Choroid plexus epithelial cell (primary cell): ENCODE measurements at regions not wholly inside any gene's neighbourhood (a gene's known extent, or its start where the extent isn't known, plus 50 kb on each side); places are given as distances from the start of the nearest gene placed in this dataset.

ENCODE experiments used
- DNase-seq: peaks from one replicate; pipeline ENCODE4 v3.0.0-alpha.2; 2010; ENCODE audit warnings: low read depth
- H3K4me3 ChIP-seq: 2 replicates; pipeline ENCODE4 v1.5.1; 2011; ENCODE audit warnings: low read depth, mild to moderate bottlenecking, control low read depth, low read length, moderate library complexity
- CTCF ChIP-seq: conservative IDR thresholded peaks from 2 replicates; pipeline ENCODE4 v1.5.1; 2011; ENCODE audit warnings: low read depth, mild to moderate bottlenecking, control low read depth, inconsistent platforms, low read length, moderate library complexity

GRCh38 chr3:139173372-139174108 is 128.8 kb upstream of the PRR23C start:
- peak; percentile 45 for DNase-seq

DNA sequence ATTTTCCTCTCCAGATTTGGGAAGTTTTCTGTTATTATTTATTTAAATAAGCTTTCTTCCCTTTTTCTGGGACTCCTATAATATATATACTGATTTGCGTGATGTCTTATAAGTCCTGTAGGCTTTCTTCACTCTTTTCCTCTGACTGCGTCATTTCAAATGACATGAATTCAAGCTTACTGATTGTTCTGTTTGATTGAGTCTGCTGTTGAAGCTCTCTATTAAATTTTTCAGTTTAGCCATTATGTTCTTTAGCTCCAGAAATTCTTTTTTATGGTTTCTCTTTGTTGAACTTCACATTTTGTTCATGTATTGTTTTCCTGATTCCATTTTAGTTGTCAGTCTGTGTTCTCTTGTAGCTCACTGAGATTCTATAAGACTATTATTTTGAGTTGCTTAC is 135.8 kb upstream of the PRR23C start:
- TF ChIP-seq CTCF: no peak
- H3K4me3 ChIP-seq: no peak overlapping the region
- no peak for DNase-seq

More at GRCh38 chr3:139173372-139174108, 128.8 kb upstream of the PRR23C start:
- no peak for TF ChIP-seq CTCF
- H3K4me3 ChIP-seq: peak overlapping the region; percentile 51

DNA sequence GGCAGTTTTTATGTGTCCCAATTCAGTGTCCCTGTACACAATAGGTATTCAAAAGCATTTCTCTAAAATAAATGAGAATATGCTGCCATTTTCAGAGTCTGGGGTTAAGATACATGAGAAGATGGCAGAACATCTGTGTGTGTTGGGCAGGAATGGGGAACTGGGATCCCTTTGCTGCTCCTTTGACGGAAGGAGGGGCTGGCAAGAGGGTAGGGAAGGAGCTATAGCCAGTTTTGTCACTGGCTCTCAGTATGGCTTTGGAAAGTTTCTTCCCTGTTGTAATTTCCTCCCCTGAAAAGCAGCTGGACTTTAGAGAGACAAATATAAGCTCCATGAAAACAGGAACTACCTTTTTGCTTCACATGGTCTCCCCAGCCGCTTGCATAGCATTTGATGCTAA is 137.5 kb upstream of the PRR23C start:
- DNase-seq: no peak
- TF ChIP-seq CTCF: no peak

GRCh38 chr3:139182598-139182997 is 137.9 kb upstream of the PRR23C start:
- no peak for TF ChIP-seq CTCF
- no peak for DNase-seq
- no peak overlapping the region for H3K4me3 ChIP-seq

More for the DNA sequence above, 137.5 kb upstream of the PRR23C start:
- H3K4me3 ChIP-seq: no peak overlapping the region

DNA sequence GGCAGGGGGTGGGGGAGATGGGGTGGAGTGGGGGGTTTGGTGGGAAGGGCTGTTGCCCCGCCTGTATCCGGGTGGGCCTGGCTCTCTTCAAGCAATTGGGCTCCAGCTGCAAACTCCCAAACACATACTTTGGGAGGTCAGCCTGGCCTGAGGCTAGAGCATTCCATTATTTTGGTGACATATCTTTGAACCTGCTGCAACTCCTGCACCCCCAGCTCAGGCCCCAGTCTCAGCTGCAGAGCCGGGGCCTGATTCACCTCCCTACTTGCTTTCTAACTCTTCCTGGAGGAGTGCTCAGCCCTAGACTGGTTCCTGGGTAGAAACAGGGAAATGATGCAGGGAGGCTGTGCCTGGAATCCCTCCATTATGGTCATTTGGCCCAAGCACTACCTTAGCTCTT is 140.8 kb upstream of the PRR23C start:
- no peak overlapping the region for H3K4me3 ChIP-seq
- no peak for TF ChIP-seq CTCF
- DNase-seq: no peak

DNA sequence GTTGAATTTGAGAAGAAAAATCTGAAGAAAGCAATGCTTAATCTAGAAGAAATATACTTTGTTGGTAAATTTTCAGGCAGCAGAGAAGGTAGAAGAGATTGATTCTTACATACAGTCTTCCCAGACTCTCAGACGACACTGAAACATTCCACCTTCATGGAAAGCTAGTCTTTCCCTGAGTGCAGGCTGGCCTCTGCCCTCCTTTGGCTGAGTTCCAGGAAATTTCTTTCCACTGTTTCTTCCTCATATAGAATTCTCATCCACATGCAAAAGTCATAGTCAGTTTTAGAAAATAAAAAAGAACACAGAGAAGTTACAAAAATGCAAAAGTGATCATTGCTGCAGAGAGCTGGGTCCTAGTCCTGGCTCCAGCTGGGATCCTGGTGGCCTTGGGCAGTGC is 142.5 kb upstream of the PRR23C start:
- no peak for TF ChIP-seq CTCF
- DNase-seq: no peak
- H3K4me3 ChIP-seq: no peak overlapping the region

GRCh38 chr3:139187648-139188047 is 143.0 kb upstream of the PRR23C start:
- H3K4me3 ChIP-seq: no peak overlapping the region
- TF ChIP-seq CTCF: no peak
- DNase-seq: no peak
